Stimulated activated effector memory CD8-positive, alpha-beta T cell treated with anti-CD3 and anti-CD28 coated beads, Interleukin-12 subunit alpha, Interleukin-12 subunit beta, amount 100 ng/mL, for 72 hours (primary cell): ENCODE measurements at regions not wholly inside any gene's neighbourhood (a gene's known extent, or its start where the extent isn't known, plus 50 kb on each side); places are given as distances from the start of the nearest gene placed in this dataset.
A peak's percentile ranks its signal among the peaks of the same experiment; 100 is the strongest.

Source experiments
- ATAC-seq: fragments of 150-1000 bp; cut with Tn5 transposase; 2 replicates; pipeline ENCODE4 v1.10.0; 2021
- DNase-seq, 2 donors: peaks; one replicate each; pipeline ENCODE4 v3.0.0; 2021 to 2022; ENCODE audit warnings: low spot score in 2 of 2
- H3K27ac Mint-ChIP-seq: one replicate; pipeline ENCODE4 v1.8.0; 2022; ENCODE audit warnings: mild to moderate bottlenecking, mixed read lengths
- H3K36me3 Mint-ChIP-seq: one replicate; pipeline ENCODE4 v1.8.0; 2022; ENCODE audit warnings: mild to moderate bottlenecking, mixed read lengths
- H3K4me1 Mint-ChIP-seq: one replicate; pipeline ENCODE4 v1.8.0; 2022; ENCODE audit warnings: mixed read lengths
- H3K4me3 Mint-ChIP-seq: one replicate; pipeline ENCODE4 v1.8.0; 2022; ENCODE audit warnings: mild to moderate bottlenecking, mixed read lengths
- H3K9me3 Mint-ChIP-seq: one replicate; pipeline ENCODE4 v1.8.0; 2022; ENCODE audit warnings: mixed read lengths

GRCh38 chr2:121104721-121105141 is 180.3 kb downstream of the TFCP2L1 start:
- Mint-ChIP-seq H3K9me3 (no peaks in the 10 kb centered on the region), H3K36me3 (no peaks in the 10 kb centered on the region), H3K4me3 (no peak overlapping the region), H3K27ac (no peak overlapping the region), H3K4me1 (no peaks in the 10 kb centered on the region)
- DNase-seq: no peak
- peak; percentile 19 for ATAC-seq

- H3K4me3 Mint-ChIP-seq: no peak overlapping the region
- no peaks in the 10 kb centered on the region for H3K9me3 Mint-ChIP-seq
- no peaks in the 10 kb centered on the region for H3K36me3 Mint-ChIP-seq
- H3K27ac Mint-ChIP-seq: no peak overlapping the region
- no peaks in the 10 kb centered on the region for H3K4me1 Mint-ChIP-seq
- DNase-seq (no peak), ATAC-seq (no peak)
Observed at GRCh38 chr2:121110924-121111323, 174.1 kb downstream of the TFCP2L1 start.

DNA sequence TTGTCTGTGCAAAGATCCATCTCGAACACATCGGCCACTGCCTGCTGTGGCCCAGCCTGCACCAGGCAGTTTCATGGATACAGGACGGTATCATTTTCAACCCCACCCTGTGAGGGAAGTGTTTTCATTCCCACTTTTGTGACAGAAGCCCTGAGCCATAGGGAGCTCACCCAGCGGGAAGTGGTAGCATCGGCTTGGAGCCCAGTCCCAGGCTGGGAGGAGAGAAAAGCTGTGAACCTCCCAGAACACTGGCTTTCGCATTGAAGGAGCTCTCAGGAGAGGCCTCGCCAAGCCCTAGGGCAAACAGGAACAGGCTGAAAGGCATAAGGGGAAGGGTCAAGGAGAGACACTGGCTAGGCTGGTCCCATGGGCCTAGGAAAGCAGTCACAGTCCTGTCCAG is 166.1 kb downstream of the TFCP2L1 start:
- Mint-ChIP-seq H3K36me3 (no peaks in the 10 kb centered on the region), H3K4me3 (no peak overlapping the region), H3K4me1 (no peaks in the 10 kb centered on the region), H3K9me3 (no peaks in the 10 kb centered on the region), H3K27ac (no peak overlapping the region)
- no peak for ATAC-seq
- no peak for DNase-seq

GRCh38 chr2:121120411-121120810 is 164.6 kb downstream of the TFCP2L1 start:
- ATAC-seq (no peak), DNase-seq (no peak)
- no peaks in the 10 kb centered on the region for H3K9me3 Mint-ChIP-seq
- no peak overlapping the region for H3K27ac Mint-ChIP-seq
- no peaks in the 10 kb centered on the region for H3K36me3 Mint-ChIP-seq
- H3K4me3 Mint-ChIP-seq: no peak overlapping the region
- H3K4me1 Mint-ChIP-seq: no peaks in the 10 kb centered on the region

- DNase-seq (no peak), ATAC-seq (no peak)
Observed at GRCh38 chr2:121120991-121121390, 164.0 kb downstream of the TFCP2L1 start.

GRCh38 chr2:121121661-121122060 is 163.3 kb downstream of the TFCP2L1 start:
- ATAC-seq: no peak
- H3K27ac Mint-ChIP-seq: no peak overlapping the region
- DNase-seq: no peak
- no peak overlapping the region for H3K4me3 Mint-ChIP-seq
- no peaks in the 10 kb centered on the region for H3K36me3 Mint-ChIP-seq
- H3K9me3 Mint-ChIP-seq: no peaks in the 10 kb centered on the region
- H3K4me1 Mint-ChIP-seq: no peaks in the 10 kb centered on the region

More at GRCh38 chr2:121120991-121121390, 164.0 kb downstream of the TFCP2L1 start:
- H3K4me1 Mint-ChIP-seq: no peaks in the 10 kb centered on the region
- H3K9me3 Mint-ChIP-seq: no peaks in the 10 kb centered on the region
- H3K4me3 Mint-ChIP-seq: no peak overlapping the region
- no peaks in the 10 kb centered on the region for H3K36me3 Mint-ChIP-seq
- H3K27ac Mint-ChIP-seq: no peak overlapping the region

GRCh38 chr2:121123268-121123667 is 161.7 kb downstream of the TFCP2L1 start:
- Mint-ChIP-seq H3K27ac (no peak overlapping the region), H3K36me3 (no peaks in the 10 kb centered on the region), H3K4me1 (no peaks in the 10 kb centered on the region), H3K9me3 (no peaks in the 10 kb centered on the region), H3K4me3 (no peak overlapping the region)
- DNase-seq (no peak), ATAC-seq (no peak)

DNA sequence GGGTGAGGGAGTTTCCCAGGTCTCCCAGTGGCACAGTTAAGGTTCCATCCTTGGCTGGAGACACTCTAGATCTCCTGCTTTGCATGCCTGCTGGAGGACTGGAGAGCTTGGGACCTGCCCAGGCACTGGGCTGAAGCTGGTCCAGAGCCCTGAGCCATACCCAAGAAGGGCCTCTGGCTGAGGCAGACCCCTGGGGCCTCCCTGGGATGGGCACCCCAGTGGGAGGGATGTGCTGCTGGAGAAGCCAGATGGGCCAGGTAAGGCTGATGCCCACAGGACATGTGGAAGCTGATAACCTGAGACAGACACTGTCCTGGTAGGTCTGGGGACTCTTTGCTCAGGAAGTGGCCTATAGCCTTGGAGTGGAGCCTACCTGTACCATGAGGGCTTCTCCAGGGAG is 160.7 kb downstream of the TFCP2L1 start:
- H3K27ac Mint-ChIP-seq: no peak overlapping the region
- ATAC-seq (peak; percentile 3), DNase-seq (no peak)
- no peak overlapping the region for H3K4me3 Mint-ChIP-seq
- no peaks in the 10 kb centered on the region for H3K36me3 Mint-ChIP-seq
- H3K9me3 Mint-ChIP-seq: no peaks in the 10 kb centered on the region
- no peaks in the 10 kb centered on the region for H3K4me1 Mint-ChIP-seq

- ATAC-seq: no peak
- H3K36me3 Mint-ChIP-seq: no peaks in the 10 kb centered on the region
- no peak overlapping the region for H3K27ac Mint-ChIP-seq
- H3K4me1 Mint-ChIP-seq: no peaks in the 10 kb centered on the region
- no peak overlapping the region for H3K4me3 Mint-ChIP-seq
- DNase-seq: no peak
- H3K9me3 Mint-ChIP-seq: no peaks in the 10 kb centered on the region
Observed at GRCh38 chr2:121125350-121125749, 159.7 kb downstream of the TFCP2L1 start.

DNA sequence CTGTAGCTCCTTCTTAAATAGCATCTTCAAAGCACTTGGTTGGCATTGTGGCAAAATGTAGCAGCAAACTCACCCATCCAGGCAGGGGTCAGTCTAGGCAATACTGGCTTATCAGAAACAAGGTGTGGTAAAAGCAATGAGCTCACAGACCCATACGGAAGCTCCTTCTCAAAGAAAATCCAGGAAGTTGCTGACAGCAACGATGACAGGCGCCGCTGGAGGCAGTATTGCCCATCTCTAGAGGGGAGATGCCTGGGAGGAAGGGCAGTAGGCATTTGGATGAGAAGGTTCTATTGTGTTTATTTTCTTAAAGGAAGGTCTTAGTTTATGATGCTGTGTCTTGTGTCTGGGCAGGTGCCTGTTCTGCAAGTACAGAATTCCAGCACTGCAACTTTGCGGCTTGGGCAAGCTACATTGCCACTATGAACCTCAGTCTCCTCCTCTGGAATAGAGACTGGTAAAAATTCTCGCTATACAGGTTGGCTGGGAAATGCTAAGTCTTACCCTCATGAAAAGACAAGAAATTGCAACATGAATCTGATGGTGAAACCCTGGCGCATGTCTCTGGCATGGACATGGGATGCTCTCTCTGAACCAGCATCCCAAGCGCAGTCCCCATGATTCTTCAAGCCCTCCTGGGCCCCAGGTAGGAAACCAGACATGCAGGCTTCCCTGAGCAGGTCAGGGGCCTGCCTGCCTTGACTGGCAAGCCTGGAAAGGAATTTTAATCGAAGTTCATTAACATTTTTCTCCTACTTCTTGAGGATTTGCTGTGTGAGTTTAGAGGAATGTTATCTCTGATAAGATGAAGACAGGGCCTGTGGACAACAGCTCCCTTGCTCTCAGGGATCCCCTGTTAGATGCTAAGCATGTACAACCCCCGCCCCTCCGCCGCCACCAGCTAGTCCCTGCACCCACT is 156.0 kb downstream of the TFCP2L1 start:
- Mint-ChIP-seq H3K9me3 (peaks cover 3% of the 10 kb centered on the region), H3K27ac (no peak overlapping the region), H3K36me3 (no peaks in the 10 kb centered on the region), H3K4me1 (peaks cover 4% of the 10 kb centered on the region), H3K4me3 (no peak overlapping the region)
- DNase-seq (no peak), ATAC-seq (no peak)

DNA sequence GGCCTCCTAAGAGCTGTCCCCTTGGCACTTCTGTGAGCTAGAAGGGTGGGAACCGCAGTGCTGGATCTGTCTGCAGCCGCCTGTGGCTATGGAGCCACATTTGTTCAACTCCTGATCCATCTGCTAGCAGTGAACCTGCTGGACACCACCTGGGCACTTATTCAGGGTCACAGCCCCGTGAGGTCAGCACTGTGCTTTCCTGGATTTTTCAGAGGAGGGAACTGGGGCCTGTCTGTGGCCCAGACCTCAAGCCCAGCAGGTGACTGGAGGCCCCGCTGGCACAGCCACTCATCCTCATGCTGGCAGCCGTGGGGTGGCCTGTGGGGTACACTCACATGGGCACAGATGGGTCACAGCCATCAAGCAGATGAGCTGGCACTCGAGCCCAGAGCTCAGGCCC is 155.3 kb downstream of the TFCP2L1 start:
- Mint-ChIP-seq H3K36me3 (no peaks in the 10 kb centered on the region), H3K9me3 (peaks cover 7% of the 10 kb centered on the region), H3K4me1 (peaks cover 10% of the 10 kb centered on the region), H3K4me3 (no peak overlapping the region), H3K27ac (no peak overlapping the region)
- DNase-seq (no peak), ATAC-seq (peak; percentile 3)

- H3K4me3 Mint-ChIP-seq: no peak overlapping the region
- no peak overlapping the region for H3K27ac Mint-ChIP-seq
- peak; percentile 2 for ATAC-seq
Observed at GRCh38 chr2:121130301-121130850, 154.6 kb downstream of the TFCP2L1 start.

DNA sequence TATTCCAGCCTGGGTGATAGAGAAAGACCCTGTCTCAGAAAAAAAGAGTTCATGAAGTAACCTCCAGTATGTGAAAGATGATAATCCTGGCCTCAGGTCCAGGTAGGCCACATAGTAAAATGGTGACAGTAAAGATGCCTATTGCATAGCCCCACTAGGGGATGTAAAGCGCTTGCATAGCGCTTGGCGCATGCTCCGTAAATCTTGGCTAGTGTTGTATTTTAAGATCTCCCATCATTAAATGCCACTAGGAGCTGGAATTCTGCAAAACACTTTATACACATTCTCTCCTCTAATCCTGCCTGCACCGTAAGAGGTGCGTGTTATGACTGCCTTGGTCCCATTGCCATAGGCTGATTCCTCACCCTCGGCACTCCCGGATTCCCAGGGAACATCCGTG is 153.6 kb downstream of the TFCP2L1 start:
- no peaks in the 10 kb centered on the region for H3K36me3 Mint-ChIP-seq
- ATAC-seq: no peak
- peaks cover 10% of the 10 kb centered on the region for H3K4me1 Mint-ChIP-seq
- peaks cover 7% of the 10 kb centered on the region for H3K9me3 Mint-ChIP-seq
- H3K27ac Mint-ChIP-seq: no peak overlapping the region
- no peak for DNase-seq
- H3K4me3 Mint-ChIP-seq: no peak overlapping the region

More at GRCh38 chr2:121130301-121130850, 154.6 kb downstream of the TFCP2L1 start:
- Mint-ChIP-seq H3K36me3 (no peaks in the 10 kb centered on the region), H3K4me1 (peaks cover 10% of the 10 kb centered on the region), H3K9me3 (peaks cover 7% of the 10 kb centered on the region)
- no peak for DNase-seq

DNA sequence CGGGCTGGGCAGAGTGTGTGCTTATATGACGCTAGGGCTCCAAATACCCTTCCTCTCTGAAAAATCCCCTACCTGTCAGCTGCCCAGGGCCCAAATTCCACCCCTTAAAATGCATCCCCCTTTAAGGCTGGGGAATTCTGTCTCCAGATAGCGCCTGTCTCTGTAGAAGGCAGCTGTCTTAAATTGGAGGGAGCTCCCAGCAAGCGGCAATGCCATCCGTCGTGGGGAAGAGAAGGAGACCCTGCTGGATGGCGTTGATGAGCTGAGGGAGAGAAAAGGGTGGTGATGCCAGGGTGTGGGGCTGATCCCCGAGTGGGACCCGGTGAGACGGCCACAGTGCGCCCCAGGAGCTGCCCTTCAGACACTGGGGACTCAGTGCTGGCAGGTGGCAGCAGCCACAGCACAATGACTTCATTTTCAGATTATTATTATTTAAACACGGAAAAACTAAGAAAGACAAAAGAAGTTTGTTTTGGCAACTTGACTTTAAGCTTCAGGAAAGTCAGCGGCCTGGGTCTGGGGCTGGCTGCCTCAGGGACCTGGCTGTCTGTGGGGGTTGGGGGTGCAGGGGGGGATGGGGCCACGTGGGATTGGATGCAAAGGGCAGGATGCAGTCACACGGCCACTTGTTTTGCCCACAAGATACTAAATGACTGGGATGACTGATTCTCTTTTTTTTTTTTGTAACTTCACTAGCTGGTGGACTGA is 152.8 kb downstream of the TFCP2L1 start:
- DNase-seq: no peak
- peaks cover 10% of the 10 kb centered on the region for H3K4me1 Mint-ChIP-seq
- H3K36me3 Mint-ChIP-seq: no peaks in the 10 kb centered on the region
- no peak overlapping the region for H3K4me3 Mint-ChIP-seq
- no peak for ATAC-seq
- H3K27ac Mint-ChIP-seq: no peak overlapping the region
- H3K9me3 Mint-ChIP-seq: peaks cover 7% of the 10 kb centered on the region

DNA sequence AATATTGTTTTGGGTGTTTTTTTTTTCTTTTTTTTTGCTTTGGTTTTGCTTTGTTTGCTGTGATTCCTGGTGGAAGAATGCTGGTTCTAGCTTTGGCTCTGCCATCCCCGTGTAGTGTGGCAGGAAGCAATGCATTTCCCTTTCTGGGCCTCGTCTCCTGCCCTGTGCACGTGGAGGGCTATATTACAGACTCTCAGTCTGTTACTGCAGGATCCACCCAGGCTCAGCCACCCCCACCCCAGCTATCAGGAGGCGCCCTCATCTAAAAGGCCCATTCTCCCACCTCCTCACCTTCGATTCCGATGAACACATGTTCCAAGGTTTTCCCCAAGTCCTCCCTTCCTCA is 152.3 kb downstream of the TFCP2L1 start:
- Mint-ChIP-seq H3K4me1 (peaks cover 10% of the 10 kb centered on the region), H3K4me3 (no peak overlapping the region), H3K36me3 (no peaks in the 10 kb centered on the region), H3K9me3 (peaks cover 7% of the 10 kb centered on the region), H3K27ac (no peak overlapping the region)
- ATAC-seq (no peak), DNase-seq (no peak)
